ENCODE measurements at regions not wholly inside any gene's neighbourhood (a gene's known extent, or its start where the extent isn't known, plus 50 kb on each side); places are given as distances from the start of the nearest gene placed in this dataset.

DNA sequence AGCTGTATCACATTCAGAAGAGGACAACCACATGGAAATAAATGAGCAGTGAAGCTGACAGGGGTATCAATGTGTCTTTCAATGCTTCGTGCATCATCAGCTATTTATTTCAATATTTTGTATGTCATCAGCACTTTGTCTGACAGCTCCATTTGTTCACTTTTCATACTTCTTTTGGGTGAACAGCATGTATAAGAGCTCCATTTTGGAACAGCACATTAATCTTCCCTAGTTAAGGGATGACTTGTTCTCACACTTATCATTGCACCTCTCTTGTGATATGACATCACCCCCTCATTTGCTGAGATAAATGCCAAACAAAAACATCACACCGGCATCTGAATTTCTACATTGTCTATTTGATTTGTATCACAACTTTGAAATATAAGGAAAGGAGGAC, 190.6 kb upstream of the SAMSN1 start:
- Histone ChIP-seq H2AFZ (ENCODE audit: low read depth, low read length) (peak overlapping the region; percentile 21; the same call in 1 of the 2 replicates), H3K9me3 (ENCODE audit: insufficient read depth, low read length, severe bottlenecking) (peaks cover 6% of the 10 kb centered on the region), H3K36me3 (ENCODE audit: insufficient read depth, low read length) (no peaks in the 10 kb centered on the region), H3K4me3 (ENCODE audit: low read depth in 1 of 2, low read length in 2 of 2) (no peak overlapping the region), H3K4me1 (ENCODE audit: insufficient read depth, low read length) (peaks cover 32% of the 10 kb centered on the region), H4K20me1 (ENCODE audit: insufficient read depth, low read length) (no peaks in the 10 kb centered on the region), H3K9ac (ENCODE audit: low read depth, low read length) (peak overlapping the region; percentile 6; the same call in 1 of the 2 replicates), H3K4me2 (ENCODE audit: insufficient read depth, low read length) (no peak overlapping the region), H3K27me3 (ENCODE audit: insufficient read depth, low read length, poor library complexity) (no peaks in the 10 kb centered on the region), H3K27ac (ENCODE audit: low read length) (peak overlapping the region; percentile 68), H3K79me2 (ENCODE audit: insufficient read depth, low read length) (no peaks in the 10 kb centered on the region)
- no peak for ATAC-seq (ENCODE audit: insufficient read depth, low read depth)
- TF ChIP-seq, protein P1, sequence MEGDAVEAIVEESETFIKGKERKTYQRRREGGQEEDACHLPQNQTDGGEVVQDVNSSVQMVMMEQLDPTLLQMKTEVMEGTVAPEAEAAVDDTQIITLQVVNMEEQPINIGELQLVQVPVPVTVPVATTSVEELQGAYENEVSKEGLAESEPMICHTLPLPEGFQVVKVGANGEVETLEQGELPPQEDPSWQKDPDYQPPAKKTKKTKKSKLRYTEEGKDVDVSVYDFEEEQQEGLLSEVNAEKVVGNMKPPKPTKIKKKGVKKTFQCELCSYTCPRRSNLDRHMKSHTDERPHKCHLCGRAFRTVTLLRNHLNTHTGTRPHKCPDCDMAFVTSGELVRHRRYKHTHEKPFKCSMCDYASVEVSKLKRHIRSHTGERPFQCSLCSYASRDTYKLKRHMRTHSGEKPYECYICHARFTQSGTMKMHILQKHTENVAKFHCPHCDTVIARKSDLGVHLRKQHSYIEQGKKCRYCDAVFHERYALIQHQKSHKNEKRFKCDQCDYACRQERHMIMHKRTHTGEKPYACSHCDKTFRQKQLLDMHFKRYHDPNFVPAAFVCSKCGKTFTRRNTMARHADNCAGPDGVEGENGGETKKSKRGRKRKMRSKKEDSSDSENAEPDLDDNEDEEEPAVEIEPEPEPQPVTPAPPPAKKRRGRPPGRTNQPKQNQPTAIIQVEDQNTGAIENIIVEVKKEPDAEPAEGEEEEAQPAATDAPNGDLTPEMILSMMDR (IDR thresholded peaks at IDR 0.05; ENCODE audit: borderline replicate concordance, extremely low read depth, low read length, poor library complexity, severe bottlenecking) = no peak
- TF ChIP-seq EZH2 (IDR thresholded peaks at IDR 0.05; ENCODE audit: borderline replicate concordance, low read depth, low read length, severe bottlenecking) = no peak
- no peak for DNase-seq

DNA sequence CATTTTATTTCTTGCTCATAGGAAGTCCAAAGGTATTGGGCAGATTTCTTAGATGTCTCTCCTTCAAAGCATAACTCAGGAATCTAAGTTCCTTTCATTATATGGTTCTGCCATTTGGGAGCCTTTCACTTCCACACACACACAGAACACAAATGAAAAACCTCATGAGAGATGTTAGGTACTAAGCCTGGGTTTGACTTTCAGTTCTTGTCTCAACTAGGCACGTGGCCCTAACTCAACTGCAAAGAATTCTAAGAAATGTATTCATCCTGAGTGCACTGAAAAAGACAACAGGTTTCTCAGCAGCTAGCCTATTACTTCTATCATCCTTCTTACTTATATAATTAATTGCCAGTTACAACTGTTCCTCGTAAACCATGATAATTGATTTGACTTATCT, 190.0 kb upstream of the SAMSN1 start:
- Histone ChIP-seq H3K4me2 (ENCODE audit: insufficient read depth, low read length) (no peak overlapping the region), H3K9me3 (ENCODE audit: insufficient read depth, low read length, severe bottlenecking) (peaks cover 6% of the 10 kb centered on the region), H3K27me3 (ENCODE audit: insufficient read depth, low read length, poor library complexity) (no peaks in the 10 kb centered on the region), H4K20me1 (ENCODE audit: insufficient read depth, low read length) (no peaks in the 10 kb centered on the region), H2AFZ (ENCODE audit: low read depth, low read length) (peak overlapping the region; percentile 43), H3K4me1 (ENCODE audit: insufficient read depth, low read length) (peaks cover 32% of the 10 kb centered on the region), H3K36me3 (ENCODE audit: insufficient read depth, low read length) (no peaks in the 10 kb centered on the region), H3K4me3 (ENCODE audit: low read depth in 1 of 2, low read length in 2 of 2) (no peak overlapping the region), H3K9ac (ENCODE audit: low read depth, low read length) (peak overlapping the region; percentile 6; the same call in 1 of the 2 replicates), H3K79me2 (ENCODE audit: insufficient read depth, low read length) (no peaks in the 10 kb centered on the region), H3K27ac (ENCODE audit: low read length) (peak overlapping the region; percentile 68; the same call in 1 of the 2 replicates)
- no peak for TF ChIP-seq EZH2 (IDR thresholded peaks at IDR 0.05; ENCODE audit: borderline replicate concordance, low read depth, low read length, severe bottlenecking)
- TF ChIP-seq, protein P1 (IDR thresholded peaks at IDR 0.05; ENCODE audit: borderline replicate concordance, extremely low read depth, low read length, poor library complexity, severe bottlenecking) = no peak
- ATAC-seq (ENCODE audit: insufficient read depth, low read depth) = peak; percentile 87
- DNase-seq = peak; percentile 55

DNA sequence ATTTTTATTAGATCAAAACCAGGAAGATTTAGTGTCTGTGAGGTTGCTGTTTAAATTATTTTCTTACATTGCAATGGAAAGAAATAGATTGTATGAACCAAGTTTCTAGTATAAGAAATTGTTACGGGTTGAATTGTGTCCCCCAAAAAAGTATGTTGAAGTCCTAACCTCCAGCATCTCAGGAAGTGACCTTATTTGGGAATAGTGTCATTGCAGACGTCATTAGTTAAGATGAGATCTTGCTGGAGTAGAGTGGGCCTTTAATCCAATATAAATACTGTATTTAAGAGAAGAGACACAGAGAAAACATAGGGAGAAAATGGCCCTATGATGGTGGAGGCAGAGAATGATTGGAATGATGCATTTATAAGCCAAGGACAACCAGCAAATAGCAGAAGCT, 188.7 kb upstream of the SAMSN1 start:
- Histone ChIP-seq H3K36me3 (ENCODE audit: insufficient read depth, low read length) (no peaks in the 10 kb centered on the region), H4K20me1 (ENCODE audit: insufficient read depth, low read length) (no peaks in the 10 kb centered on the region), H3K79me2 (ENCODE audit: insufficient read depth, low read length) (no peaks in the 10 kb centered on the region), H3K27ac (ENCODE audit: low read length) (no peak overlapping the region), H3K27me3 (ENCODE audit: insufficient read depth, low read length, poor library complexity) (no peaks in the 10 kb centered on the region), H3K4me1 (ENCODE audit: insufficient read depth, low read length) (peaks cover 32% of the 10 kb centered on the region), H3K4me3 (ENCODE audit: low read depth in 1 of 2, low read length in 2 of 2) (no peak overlapping the region), H3K9ac (ENCODE audit: low read depth, low read length) (no peak overlapping the region), H3K9me3 (ENCODE audit: insufficient read depth, low read length, severe bottlenecking) (peaks cover 6% of the 10 kb centered on the region), H2AFZ (ENCODE audit: low read depth, low read length) (no peak overlapping the region), H3K4me2 (ENCODE audit: insufficient read depth, low read length) (no peak overlapping the region)
- TF ChIP-seq EZH2 (IDR thresholded peaks at IDR 0.05; ENCODE audit: borderline replicate concordance, low read depth, low read length, severe bottlenecking) = no peak
- TF ChIP-seq, protein P1 (IDR thresholded peaks at IDR 0.05; ENCODE audit: borderline replicate concordance, extremely low read depth, low read length, poor library complexity, severe bottlenecking) = no peak
- ATAC-seq (ENCODE audit: insufficient read depth, low read depth) (no peak), DNase-seq (no peak)

DNA sequence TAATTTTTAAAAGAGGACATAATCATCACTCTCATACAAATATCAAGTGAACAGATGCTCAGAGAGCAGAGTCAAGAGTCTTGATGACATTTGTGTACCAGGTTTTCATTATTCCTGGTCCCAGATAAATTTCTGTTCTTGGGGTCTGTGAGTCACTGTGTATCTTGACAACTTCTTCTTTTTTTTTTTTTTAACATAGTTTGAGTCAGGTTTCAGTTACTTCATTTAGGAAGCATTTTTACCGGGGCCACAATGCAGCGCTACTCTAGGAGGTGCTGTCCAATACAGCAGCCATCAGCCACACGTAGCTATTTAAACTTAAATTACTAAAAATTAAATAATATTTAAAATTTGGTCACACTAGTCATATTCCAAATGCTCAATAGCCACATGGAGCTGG, 188.1 kb upstream of the SAMSN1 start:
- Histone ChIP-seq H3K27ac (ENCODE audit: low read length) (no peak overlapping the region), H3K4me2 (ENCODE audit: insufficient read depth, low read length) (no peak overlapping the region), H3K4me3 (ENCODE audit: low read depth in 1 of 2, low read length in 2 of 2) (no peak overlapping the region), H3K9me3 (ENCODE audit: insufficient read depth, low read length, severe bottlenecking) (peaks cover 5% of the 10 kb centered on the region), H2AFZ (ENCODE audit: low read depth, low read length) (no peak overlapping the region), H3K27me3 (ENCODE audit: insufficient read depth, low read length, poor library complexity) (no peaks in the 10 kb centered on the region), H3K9ac (ENCODE audit: low read depth, low read length) (no peak overlapping the region), H3K4me1 (ENCODE audit: insufficient read depth, low read length) (peaks cover 29% of the 10 kb centered on the region), H4K20me1 (ENCODE audit: insufficient read depth, low read length) (no peaks in the 10 kb centered on the region), H3K36me3 (ENCODE audit: insufficient read depth, low read length) (no peaks in the 10 kb centered on the region), H3K79me2 (ENCODE audit: insufficient read depth, low read length) (no peaks in the 10 kb centered on the region)
- DNase-seq = no peak
- ATAC-seq (ENCODE audit: insufficient read depth, low read depth) = no peak
- TF ChIP-seq, protein P1 (IDR thresholded peaks at IDR 0.05; ENCODE audit: borderline replicate concordance, extremely low read depth, low read length, poor library complexity, severe bottlenecking) = no peak
- no peak for TF ChIP-seq EZH2 (IDR thresholded peaks at IDR 0.05; ENCODE audit: borderline replicate concordance, low read depth, low read length, severe bottlenecking)
